RWPE2 (cell line): ENCODE measurements at regions not wholly inside any gene's neighbourhood (a gene's known extent, or its start where the extent isn't known, plus 50 kb on each side); places are given as distances from the start of the nearest gene placed in this dataset.

Experiments used
- ATAC-seq: fragments of 200-7000 bp; cut with Tn5 transposase; 3 replicates; pipeline ENCODE4 v1.9.1; 2021; ENCODE audit warnings: low read depth
- DNase-seq: peaks from one replicate; pipeline ENCODE4 v3.0.0-alpha.2; 2020; ENCODE audit warnings: low spot score
- H3K27ac ChIP-seq: fragments of 450-650 bp; 2 replicates; pipeline ENCODE4 v1.5.1; 2017; ENCODE audit warnings: mild to moderate bottlenecking; ENCODE audit not compliant: poor library complexity, severe bottlenecking
- H3K27me3 ChIP-seq: fragments of 250-450 bp; sonication (Bioruptor Pico); 2 replicates; pipeline ENCODE4 v1.5.1; 2021; ENCODE audit warnings: mild to moderate bottlenecking, moderate library complexity; ENCODE audit not compliant: insufficient read depth, poor library complexity, severe bottlenecking
- H3K36me3 ChIP-seq: fragments of 250-450 bp; sonication (Bioruptor Pico); 2 replicates; pipeline ENCODE4 v1.5.1; 2020; ENCODE audit warnings: low read depth, mild to moderate bottlenecking, moderate library complexity
- H3K4me1 ChIP-seq: fragments of 250-450 bp; sonication (Bioruptor Pico); 2 replicates; pipeline ENCODE4 v1.5.1; 2021; ENCODE audit warnings: mild to moderate bottlenecking, moderate library complexity; ENCODE audit not compliant: insufficient read depth, poor library complexity, severe bottlenecking
- H3K4me3 ChIP-seq: fragments of 250-450 bp; sonication (Bioruptor Pico); 2 replicates; pipeline ENCODE4 v1.5.1; 2021; ENCODE audit warnings: mild to moderate bottlenecking, moderate library complexity; ENCODE audit not compliant: severe bottlenecking
- H3K9me3 ChIP-seq: fragments of 250-450 bp; sonication (Bioruptor Pico); 2 replicates; pipeline ENCODE4 v1.5.1; 2021; ENCODE audit warnings: mild to moderate bottlenecking, moderate library complexity; ENCODE audit not compliant: severe bottlenecking
- TF ChIP-seq, protein P1 (sequence below): fragments of 450-650 bp; IDR thresholded peaks from one replicate; pipeline ENCODE4 v1.5.1; 2017; ENCODE audit warnings: mild to moderate bottlenecking, moderate library complexity; ENCODE audit not compliant: poor library complexity, severe bottlenecking

DNA sequence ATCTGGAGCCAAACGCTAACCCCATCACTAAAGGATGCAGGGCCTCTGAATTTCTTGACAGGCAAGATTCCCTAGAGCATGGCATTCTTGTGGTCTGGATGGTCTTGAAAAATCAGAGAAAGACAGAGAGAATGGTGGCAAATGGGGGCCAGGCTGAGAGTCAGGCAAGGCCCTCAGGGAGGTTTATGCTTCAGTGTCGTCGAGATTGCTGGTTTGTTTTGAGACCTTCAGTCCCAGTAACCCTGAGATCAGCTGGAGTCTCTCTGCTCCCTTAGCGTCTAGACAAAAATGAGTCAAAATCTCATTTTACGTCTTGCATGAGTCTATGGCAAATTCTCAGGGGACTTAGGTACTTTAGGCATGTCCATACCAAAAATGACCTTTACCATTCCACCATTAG is 539.3 kb downstream of the SOX6 start:
- H3K27me3 ChIP-seq = no peaks in the 10 kb centered on the region
- H3K36me3 ChIP-seq = no peaks in the 10 kb centered on the region
- no peak for ATAC-seq
- no peaks in the 10 kb centered on the region for H3K9me3 ChIP-seq
- no peak for DNase-seq
- TF ChIP-seq, protein P1, sequence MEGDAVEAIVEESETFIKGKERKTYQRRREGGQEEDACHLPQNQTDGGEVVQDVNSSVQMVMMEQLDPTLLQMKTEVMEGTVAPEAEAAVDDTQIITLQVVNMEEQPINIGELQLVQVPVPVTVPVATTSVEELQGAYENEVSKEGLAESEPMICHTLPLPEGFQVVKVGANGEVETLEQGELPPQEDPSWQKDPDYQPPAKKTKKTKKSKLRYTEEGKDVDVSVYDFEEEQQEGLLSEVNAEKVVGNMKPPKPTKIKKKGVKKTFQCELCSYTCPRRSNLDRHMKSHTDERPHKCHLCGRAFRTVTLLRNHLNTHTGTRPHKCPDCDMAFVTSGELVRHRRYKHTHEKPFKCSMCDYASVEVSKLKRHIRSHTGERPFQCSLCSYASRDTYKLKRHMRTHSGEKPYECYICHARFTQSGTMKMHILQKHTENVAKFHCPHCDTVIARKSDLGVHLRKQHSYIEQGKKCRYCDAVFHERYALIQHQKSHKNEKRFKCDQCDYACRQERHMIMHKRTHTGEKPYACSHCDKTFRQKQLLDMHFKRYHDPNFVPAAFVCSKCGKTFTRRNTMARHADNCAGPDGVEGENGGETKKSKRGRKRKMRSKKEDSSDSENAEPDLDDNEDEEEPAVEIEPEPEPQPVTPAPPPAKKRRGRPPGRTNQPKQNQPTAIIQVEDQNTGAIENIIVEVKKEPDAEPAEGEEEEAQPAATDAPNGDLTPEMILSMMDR = no peak
- H3K4me3 ChIP-seq = no peak overlapping the region
- peak overlapping the region; percentile 83 for H3K27ac ChIP-seq
- H3K4me1 ChIP-seq = peaks cover 30% of the 10 kb centered on the region

DNA sequence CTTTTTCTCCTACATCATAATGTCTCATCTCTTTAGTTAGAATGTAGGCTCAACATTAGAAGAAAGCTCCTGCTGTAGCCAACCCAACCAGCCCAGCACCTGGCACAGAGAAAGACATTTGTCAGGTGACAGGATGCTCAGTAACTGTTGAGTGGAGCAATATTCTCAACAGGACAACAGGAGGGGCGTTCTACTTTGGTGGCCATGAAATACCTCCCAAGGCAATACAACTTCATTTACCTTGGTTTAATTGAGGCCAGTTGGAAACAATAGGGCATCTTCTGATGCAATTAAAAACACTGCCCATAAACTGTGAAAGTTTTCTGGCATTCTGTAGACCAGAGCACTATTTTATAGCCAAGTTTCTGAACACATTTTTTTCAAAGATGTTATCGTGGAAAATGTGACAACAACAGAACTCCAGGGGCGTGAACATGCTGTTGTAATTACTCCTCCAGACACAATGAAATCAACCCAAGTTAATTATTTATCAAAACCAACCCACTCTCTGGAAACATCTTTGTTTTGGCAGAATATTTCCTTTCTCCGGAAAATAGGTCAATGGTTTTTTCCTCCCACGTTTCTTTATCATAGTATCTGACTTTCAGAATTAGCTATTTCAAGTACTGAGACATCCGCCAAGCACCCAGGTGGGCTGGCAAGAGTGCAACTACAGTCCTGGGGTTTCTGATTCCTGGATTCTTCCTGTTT is 538.1 kb downstream of the SOX6 start:
- TF ChIP-seq, protein P1 = no peak
- ATAC-seq (no peak), DNase-seq (no peak)
- H3K4me3 ChIP-seq = no peak overlapping the region
- H3K9me3 ChIP-seq = no peaks in the 10 kb centered on the region
- no peaks in the 10 kb centered on the region for H3K36me3 ChIP-seq
- no peaks in the 10 kb centered on the region for H3K27me3 ChIP-seq
- no peak overlapping the region for H3K27ac ChIP-seq
- peaks cover 30% of the 10 kb centered on the region for H3K4me1 ChIP-seq

DNA sequence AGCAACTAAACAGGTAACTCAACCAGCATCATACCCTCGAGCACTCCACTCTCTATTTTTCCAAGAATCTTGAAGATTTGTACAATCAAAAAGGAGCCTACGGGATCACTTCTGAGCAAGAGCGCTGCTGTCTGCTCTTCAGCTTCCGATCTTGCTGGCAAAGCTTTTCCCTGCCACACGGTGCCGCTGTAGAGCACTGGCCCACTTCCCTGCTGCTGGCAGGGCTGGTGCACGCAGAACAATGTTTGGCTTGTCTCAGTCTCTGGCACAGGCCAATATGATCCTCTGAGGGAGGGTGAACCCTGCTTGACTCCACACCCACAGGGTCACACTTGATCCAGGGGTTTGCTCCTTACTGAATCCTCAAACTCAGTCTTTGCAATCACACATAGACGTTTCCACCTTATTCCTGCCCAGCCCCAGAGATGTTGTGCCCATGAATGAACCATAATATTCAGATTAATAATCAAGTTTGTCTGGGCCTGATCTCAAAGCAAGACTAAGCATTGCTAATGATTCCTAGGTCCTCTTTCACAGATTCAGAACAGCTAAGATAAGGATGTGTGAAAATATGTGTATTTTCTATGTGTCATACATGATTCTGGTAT is 536.6 kb downstream of the SOX6 start:
- H3K27me3 ChIP-seq = no peaks in the 10 kb centered on the region
- H3K9me3 ChIP-seq = no peaks in the 10 kb centered on the region
- DNase-seq = no peak
- no peak overlapping the region for H3K4me3 ChIP-seq
- no peaks in the 10 kb centered on the region for H3K36me3 ChIP-seq
- TF ChIP-seq, protein P1 = peak; percentile 86
- H3K27ac ChIP-seq = no peak overlapping the region
- ATAC-seq = no peak
- peaks cover 27% of the 10 kb centered on the region for H3K4me1 ChIP-seq

DNA sequence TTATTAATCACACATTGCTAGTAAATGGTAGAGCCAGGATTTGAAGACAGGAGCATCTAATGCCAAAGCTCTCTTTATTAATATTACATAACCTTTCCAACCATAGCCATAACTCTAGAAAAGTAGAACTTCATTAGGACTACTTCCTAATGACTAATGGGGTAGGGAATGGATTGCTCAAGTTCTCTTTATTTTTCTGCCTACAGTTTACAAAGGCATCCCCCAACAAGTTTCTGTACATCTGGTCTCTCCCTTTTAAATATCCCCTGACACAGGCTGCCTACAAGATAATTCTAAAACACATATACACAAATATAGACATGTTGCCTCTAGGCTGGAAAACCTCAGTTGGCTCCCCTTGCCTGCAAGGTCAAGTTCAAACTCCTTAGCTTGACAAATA is 534.9 kb downstream of the SOX6 start:
- ATAC-seq (no peak), DNase-seq (no peak)
- H3K4me3 ChIP-seq = no peak overlapping the region
- peaks cover 11% of the 10 kb centered on the region for H3K4me1 ChIP-seq
- H3K36me3 ChIP-seq = no peaks in the 10 kb centered on the region
- no peaks in the 10 kb centered on the region for H3K9me3 ChIP-seq
- TF ChIP-seq, protein P1 = no peak
- H3K27ac ChIP-seq = no peak overlapping the region
- H3K27me3 ChIP-seq = no peaks in the 10 kb centered on the region

DNA sequence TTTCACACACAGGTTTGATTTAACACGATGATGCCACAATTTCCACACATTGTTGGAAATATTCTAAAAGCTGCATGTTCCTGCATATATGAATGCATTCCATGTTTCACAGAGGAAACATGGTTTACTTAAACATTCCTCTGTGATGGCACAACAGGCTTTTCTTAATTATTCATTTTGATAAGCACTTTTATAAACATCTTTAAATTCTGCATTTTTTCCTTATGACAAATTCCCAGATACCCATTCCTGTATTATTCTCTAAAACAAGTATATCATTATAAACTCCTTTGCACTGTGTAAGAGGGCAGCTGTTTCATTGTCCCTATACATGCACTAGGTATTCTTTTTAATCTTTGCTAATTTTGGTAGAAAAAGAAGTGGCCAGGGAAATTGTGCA is 532.3 kb downstream of the SOX6 start:
- no peak for DNase-seq
- no peak for ATAC-seq
- Histone ChIP-seq H3K27ac (no peak overlapping the region), H3K27me3 (no peaks in the 10 kb centered on the region), H3K36me3 (no peaks in the 10 kb centered on the region), H3K4me1 (no peaks in the 10 kb centered on the region), H3K4me3 (no peak overlapping the region), H3K9me3 (no peaks in the 10 kb centered on the region)
- TF ChIP-seq, protein P1 = no peak
